Neural cell (in vitro differentiated cells): ENCODE measurements at regions not wholly inside any gene's neighbourhood (a gene's known extent, or its start where the extent isn't known, plus 50 kb on each side); places are given as distances from the start of the nearest gene placed in this dataset.

Experiments
- EZH2 ChIP-seq: fragments of 200-600, 300-800 bp; shearing (Covaris generic), sonication (generic); IDR thresholded peaks from 2 replicates; pipeline ENCODE4 v1.6.1; 2014; ENCODE audit warnings: antibody characterized with exemption, low read length, borderline replicate concordance, mild to moderate bottlenecking; ENCODE audit not compliant: insufficient read depth, poor library complexity, severe bottlenecking
- TF ChIP-seq, protein P1 (sequence below): fragments of 450-650 bp; IDR thresholded peaks from 2 replicates; pipeline ENCODE4 v1.5.1; 2014; ENCODE audit warnings: antibody characterized with exemption, mild to moderate bottlenecking, moderate library complexity; ENCODE audit not compliant: poor library complexity, severe bottlenecking
- TF ChIP-seq, protein P2 (sequence below): IDR thresholded peaks from 2 replicates; pipeline ENCODE4 v1.6.1; 2012; ENCODE audit warnings: borderline replicate concordance

DNA sequence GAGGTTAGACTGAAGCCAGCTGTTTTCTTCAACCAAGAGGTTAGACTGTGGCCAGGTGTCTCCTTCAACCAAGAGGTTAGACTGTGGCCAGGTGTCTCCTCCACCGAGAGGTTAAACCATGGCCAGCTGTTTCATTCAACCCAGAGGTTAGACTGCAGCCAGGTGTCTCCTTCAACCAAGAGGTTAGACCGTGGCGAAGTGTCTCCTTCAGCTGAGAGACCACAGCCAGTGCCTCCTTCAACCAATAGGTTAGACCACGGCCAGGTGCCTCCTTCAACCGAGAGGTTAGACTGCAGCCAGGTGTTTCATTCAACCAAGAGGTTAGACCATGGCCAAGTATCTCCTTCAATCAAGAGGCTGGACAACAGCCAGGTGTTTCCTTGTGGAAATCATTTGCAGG lies 498.1 kb downstream of the TBC1D22A start:
- TF ChIP-seq, protein P1, sequence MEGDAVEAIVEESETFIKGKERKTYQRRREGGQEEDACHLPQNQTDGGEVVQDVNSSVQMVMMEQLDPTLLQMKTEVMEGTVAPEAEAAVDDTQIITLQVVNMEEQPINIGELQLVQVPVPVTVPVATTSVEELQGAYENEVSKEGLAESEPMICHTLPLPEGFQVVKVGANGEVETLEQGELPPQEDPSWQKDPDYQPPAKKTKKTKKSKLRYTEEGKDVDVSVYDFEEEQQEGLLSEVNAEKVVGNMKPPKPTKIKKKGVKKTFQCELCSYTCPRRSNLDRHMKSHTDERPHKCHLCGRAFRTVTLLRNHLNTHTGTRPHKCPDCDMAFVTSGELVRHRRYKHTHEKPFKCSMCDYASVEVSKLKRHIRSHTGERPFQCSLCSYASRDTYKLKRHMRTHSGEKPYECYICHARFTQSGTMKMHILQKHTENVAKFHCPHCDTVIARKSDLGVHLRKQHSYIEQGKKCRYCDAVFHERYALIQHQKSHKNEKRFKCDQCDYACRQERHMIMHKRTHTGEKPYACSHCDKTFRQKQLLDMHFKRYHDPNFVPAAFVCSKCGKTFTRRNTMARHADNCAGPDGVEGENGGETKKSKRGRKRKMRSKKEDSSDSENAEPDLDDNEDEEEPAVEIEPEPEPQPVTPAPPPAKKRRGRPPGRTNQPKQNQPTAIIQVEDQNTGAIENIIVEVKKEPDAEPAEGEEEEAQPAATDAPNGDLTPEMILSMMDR, result no peak
- TF ChIP-seq, protein P2, sequence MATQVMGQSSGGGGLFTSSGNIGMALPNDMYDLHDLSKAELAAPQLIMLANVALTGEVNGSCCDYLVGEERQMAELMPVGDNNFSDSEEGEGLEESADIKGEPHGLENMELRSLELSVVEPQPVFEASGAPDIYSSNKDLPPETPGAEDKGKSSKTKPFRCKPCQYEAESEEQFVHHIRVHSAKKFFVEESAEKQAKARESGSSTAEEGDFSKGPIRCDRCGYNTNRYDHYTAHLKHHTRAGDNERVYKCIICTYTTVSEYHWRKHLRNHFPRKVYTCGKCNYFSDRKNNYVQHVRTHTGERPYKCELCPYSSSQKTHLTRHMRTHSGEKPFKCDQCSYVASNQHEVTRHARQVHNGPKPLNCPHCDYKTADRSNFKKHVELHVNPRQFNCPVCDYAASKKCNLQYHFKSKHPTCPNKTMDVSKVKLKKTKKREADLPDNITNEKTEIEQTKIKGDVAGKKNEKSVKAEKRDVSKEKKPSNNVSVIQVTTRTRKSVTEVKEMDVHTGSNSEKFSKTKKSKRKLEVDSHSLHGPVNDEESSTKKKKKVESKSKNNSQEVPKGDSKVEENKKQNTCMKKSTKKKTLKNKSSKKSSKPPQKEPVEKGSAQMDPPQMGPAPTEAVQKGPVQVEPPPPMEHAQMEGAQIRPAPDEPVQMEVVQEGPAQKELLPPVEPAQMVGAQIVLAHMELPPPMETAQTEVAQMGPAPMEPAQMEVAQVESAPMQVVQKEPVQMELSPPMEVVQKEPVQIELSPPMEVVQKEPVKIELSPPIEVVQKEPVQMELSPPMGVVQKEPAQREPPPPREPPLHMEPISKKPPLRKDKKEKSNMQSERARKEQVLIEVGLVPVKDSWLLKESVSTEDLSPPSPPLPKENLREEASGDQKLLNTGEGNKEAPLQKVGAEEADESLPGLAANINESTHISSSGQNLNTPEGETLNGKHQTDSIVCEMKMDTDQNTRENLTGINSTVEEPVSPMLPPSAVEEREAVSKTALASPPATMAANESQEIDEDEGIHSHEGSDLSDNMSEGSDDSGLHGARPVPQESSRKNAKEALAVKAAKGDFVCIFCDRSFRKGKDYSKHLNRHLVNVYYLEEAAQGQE, result no peak
- TF ChIP-seq EZH2, result no peak
